ENCODE measurements at regions not wholly inside any gene's neighbourhood (a gene's known extent, or its start where the extent isn't known, plus 50 kb on each side); places are given as distances from the start of the nearest gene placed in this dataset.

GRCh38 chr9:106423575-106423974, 439.4 kb upstream of the ZNF462 start:
- TF ChIP-seq ZNF565 (CRISPR knock-in tag; conservative IDR thresholded peaks at IDR 0.05; ENCODE audit: low read depth) = no peak
- no peak for TF ChIP-seq RARB (CRISPR knock-in tag; IDR thresholded peaks at IDR 0.05)
- no peak for TF ChIP-seq SNAI2 (CRISPR knock-in tag; IDR thresholded peaks at IDR 0.05)
- TF ChIP-seq ZFP3 (CRISPR knock-in tag; IDR thresholded peaks at IDR 0.05) = no peak
- TF ChIP-seq PATZ1 (CRISPR knock-in tag; IDR thresholded peaks at IDR 0.05; ENCODE audit: borderline replicate concordance) = no peak
- TF ChIP-seq ZFP30 (CRISPR knock-in tag; IDR thresholded peaks at IDR 0.05) = no peak
- TF ChIP-seq GLIS3 (CRISPR knock-in tag; IDR thresholded peaks at IDR 0.05) = no peak
- TF ChIP-seq ISL1 (CRISPR knock-in tag; IDR thresholded peaks at IDR 0.05) = no peak
